HPDE6-E6E7 (cell line): ENCODE measurements at regions not wholly inside any gene's neighbourhood (a gene's known extent, or its start where the extent isn't known, plus 50 kb on each side); places are given as distances from the start of the nearest gene placed in this dataset.

Source experiments
- DNase-seq: peaks from one replicate; pipeline ENCODE4 v3.0.0; 2011; ENCODE audit warnings: missing footprints; ENCODE audit errors: extremely low spot score

GRCh38 chr22:49143812-49144211 is 683.9 kb downstream of the BRD1 start:
- no peak for DNase-seq

GRCh38 chr22:49142891-49143290 is 684.8 kb downstream of the BRD1 start:
- no peak for DNase-seq

GRCh38 chr22:49142296-49142695 is 685.4 kb downstream of the BRD1 start:
- DNase-seq: no peak

- no peak for DNase-seq
Measured at GRCh38 chr22:49141761-49142160, 685.9 kb downstream of the BRD1 start.

GRCh38 chr22:49140911-49141665 is 686.6 kb downstream of the BRD1 start:
- DNase-seq: no peak

GRCh38 chr22:49139492-49140151 is 688.1 kb downstream of the BRD1 start:
- DNase-seq: no peak

GRCh38 chr22:49138250-49138790 is 689.4 kb downstream of the BRD1 start:
- DNase-seq: no peak

GRCh38 chr22:49137206-49137840 is 690.4 kb downstream of the BRD1 start:
- DNase-seq: no peak

GRCh38 chr22:49136816-49137180 is 690.9 kb downstream of the BRD1 start:
- DNase-seq: no peak

- DNase-seq: no peak
Measured at GRCh38 chr22:49136041-49136815, 691.4 kb downstream of the BRD1 start.

GRCh38 chr22:49134076-49134475 is 693.6 kb downstream of the BRD1 start:
- no peak for DNase-seq

- no peak for DNase-seq
Measured at GRCh38 chr22:49133541-49133940, 694.1 kb downstream of the BRD1 start.

- no peak for DNase-seq
Measured at GRCh38 chr22:49132009-49132408, 695.7 kb downstream of the BRD1 start.

GRCh38 chr22:49129736-49130135 is 697.9 kb downstream of the BRD1 start:
- DNase-seq: no peak

- DNase-seq: no peak
Measured at GRCh38 chr22:49128874-49129273, 698.8 kb downstream of the BRD1 start.

- no peak for DNase-seq
Measured at GRCh38 chr22:49124608-49125007, 703.1 kb downstream of the BRD1 start.

GRCh38 chr22:49123621-49124192 is 704.0 kb downstream of the BRD1 start:
- DNase-seq: no peak

GRCh38 chr22:49119551-49119952 is 708.1 kb downstream of the BRD1 start:
- no peak for DNase-seq

GRCh38 chr22:49118065-49118464 is 709.6 kb downstream of the BRD1 start:
- no peak for DNase-seq

GRCh38 chr22:49117486-49117885 is 710.2 kb downstream of the BRD1 start:
- DNase-seq: no peak

- DNase-seq: no peak
Measured at GRCh38 chr22:49116486-49117120, 711.1 kb downstream of the BRD1 start.
